LNCAP (cell line): ENCODE measurements at regions not wholly inside any gene's neighbourhood (a gene's known extent, or its start where the extent isn't known, plus 50 kb on each side); places are given as distances from the start of the nearest gene placed in this dataset.

ENCODE experiments used
- TF ChIP-seq, protein P1 (sequence below): fragments of 450-650 bp; IDR thresholded peaks from 2 replicates; pipeline ENCODE4 v1.5.1; 2017; ENCODE audit warnings: mild to moderate bottlenecking

DNA sequence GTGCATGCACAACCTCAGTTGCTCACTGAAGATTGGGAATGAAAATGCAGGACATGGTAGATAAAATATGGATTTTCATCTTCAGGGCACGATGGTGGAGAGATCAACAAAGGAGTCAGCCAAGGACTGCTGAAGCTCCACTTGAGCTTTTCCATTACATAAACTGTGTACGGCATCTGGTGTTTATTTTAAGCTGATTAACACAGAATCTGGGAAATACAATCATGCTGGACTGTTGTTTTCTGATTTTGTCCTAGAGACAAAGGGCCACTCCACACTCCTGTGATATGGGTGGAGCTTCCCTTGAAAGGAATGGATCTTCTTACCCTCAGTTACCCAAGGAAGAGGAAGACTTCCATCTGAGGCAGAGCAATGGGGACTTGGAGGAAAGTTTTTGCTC lies 120.6 kb downstream of the SAMD9 start:
- TF ChIP-seq, protein P1, sequence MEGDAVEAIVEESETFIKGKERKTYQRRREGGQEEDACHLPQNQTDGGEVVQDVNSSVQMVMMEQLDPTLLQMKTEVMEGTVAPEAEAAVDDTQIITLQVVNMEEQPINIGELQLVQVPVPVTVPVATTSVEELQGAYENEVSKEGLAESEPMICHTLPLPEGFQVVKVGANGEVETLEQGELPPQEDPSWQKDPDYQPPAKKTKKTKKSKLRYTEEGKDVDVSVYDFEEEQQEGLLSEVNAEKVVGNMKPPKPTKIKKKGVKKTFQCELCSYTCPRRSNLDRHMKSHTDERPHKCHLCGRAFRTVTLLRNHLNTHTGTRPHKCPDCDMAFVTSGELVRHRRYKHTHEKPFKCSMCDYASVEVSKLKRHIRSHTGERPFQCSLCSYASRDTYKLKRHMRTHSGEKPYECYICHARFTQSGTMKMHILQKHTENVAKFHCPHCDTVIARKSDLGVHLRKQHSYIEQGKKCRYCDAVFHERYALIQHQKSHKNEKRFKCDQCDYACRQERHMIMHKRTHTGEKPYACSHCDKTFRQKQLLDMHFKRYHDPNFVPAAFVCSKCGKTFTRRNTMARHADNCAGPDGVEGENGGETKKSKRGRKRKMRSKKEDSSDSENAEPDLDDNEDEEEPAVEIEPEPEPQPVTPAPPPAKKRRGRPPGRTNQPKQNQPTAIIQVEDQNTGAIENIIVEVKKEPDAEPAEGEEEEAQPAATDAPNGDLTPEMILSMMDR, result no peak

- TF ChIP-seq, protein P1, result no peak
Observed at GRCh38 chr7:92994901-92995300, 122.9 kb downstream of the SAMD9 start.

DNA sequence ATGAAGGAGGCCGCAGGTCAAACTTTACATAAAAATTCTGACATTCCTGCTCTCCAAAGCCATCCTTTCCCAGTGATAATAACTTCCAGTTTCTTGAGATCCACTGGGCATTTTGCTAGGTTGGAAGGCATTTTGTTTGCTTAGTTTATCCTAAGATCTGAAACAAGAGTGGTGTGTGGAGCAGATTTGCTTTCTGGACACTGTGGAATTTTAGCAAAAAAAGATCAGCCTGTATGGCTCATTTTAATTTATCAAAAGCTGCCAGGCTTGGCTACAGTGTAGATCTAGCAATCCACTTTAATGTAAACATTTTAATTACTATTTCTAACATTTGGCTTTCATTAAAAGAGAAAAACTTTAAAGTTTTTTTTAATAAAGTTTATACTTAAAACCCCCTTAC lies 124.8 kb downstream of the SAMD9 start:
- TF ChIP-seq, protein P1, result no peak

DNA sequence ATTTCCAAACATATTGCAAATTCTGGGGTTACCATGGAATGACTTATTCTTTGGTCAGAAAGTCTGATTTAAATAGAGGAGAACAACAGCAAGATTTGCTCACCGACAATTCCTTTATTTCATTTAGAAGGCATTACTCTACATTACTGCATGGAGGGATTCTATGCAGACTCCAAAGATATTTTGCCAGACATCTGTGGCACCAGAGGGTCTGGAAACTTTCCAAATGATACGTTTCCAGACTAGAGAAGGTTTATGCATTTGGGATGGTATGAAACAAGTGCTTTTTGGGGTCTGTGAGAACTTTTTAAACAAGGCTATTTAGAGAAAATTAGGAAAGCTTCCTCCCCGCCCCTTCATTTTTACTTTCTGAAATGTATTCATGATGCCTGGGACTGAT lies 125.3 kb downstream of the SAMD9 start:
- TF ChIP-seq, protein P1, result no peak

- TF ChIP-seq, protein P1, result no peak
Observed at GRCh38 chr7:92991190-92991589, 126.6 kb downstream of the SAMD9 start.

DNA sequence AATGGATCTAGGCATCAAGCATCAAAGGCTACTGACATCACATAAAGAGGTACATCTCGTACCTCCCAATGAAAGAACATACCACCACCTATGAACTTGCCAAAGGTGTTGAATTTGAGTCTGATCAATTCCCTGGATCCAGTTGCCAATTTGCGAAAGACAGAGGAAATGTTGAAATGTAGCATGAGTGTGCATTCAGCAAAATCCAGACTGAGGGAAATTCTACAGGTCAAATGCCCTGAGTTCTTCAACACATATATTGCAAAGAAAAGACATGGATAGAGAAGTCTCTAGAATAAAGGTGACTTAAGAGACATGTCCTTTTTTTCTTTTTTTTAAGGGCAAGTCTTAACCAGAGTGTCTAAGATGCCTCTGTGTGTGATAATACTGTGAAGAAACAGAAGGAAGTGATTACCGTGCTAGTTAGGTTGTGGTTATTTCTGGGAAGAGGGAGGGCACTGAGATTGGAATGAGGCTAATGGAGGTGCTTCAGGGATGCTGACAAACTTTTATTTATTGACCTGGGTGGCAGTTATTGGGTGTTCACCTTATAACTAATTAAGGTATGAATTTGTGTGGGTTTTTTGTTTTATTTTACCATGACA lies 128.7 kb downstream of the SAMD9 start:
- TF ChIP-seq, protein P1, result no peak

GRCh38 chr7:92988051-92988450 lies 129.7 kb downstream of the SAMD9 start:
- TF ChIP-seq, protein P1, result peak; percentile 45; the same call in 1 of the 2 replicates

GRCh38 chr7:92987538-92987937 lies 130.2 kb downstream of the SAMD9 start:
- TF ChIP-seq, protein P1, result no peak
